Cardiac fibroblast (primary cell): ENCODE measurements at regions not wholly inside any gene's neighbourhood (a gene's known extent, or its start where the extent isn't known, plus 50 kb on each side); places are given as distances from the start of the nearest gene placed in this dataset.

Experiments used
- DNase-seq, 2 donors: peaks; one replicate each; pipeline versions ENCODE4 v3.0.0 to v3.0.0-alpha.2; 2010; ENCODE audit warnings: low read depth in 2 of 2
- H3K4me3 ChIP-seq, 2 donors: replicated peaks in 1 of 2; 1 replicate in 1 of 2; 2 replicates in 1 of 2; pipeline ENCODE4 v1.5.1; 2011; ENCODE audit warnings: low read depth in 2 of 2, low read length in 2 of 2, mild to moderate bottlenecking in 2 of 2, moderate library complexity in 1 of 2
- TF ChIP-seq, protein P1 (sequence below): IDR thresholded peaks from one replicate; pipeline ENCODE4 v1.5.1; 2011; ENCODE audit warnings: low read depth, mild to moderate bottlenecking, low read length, inconsistent platforms

DNA sequence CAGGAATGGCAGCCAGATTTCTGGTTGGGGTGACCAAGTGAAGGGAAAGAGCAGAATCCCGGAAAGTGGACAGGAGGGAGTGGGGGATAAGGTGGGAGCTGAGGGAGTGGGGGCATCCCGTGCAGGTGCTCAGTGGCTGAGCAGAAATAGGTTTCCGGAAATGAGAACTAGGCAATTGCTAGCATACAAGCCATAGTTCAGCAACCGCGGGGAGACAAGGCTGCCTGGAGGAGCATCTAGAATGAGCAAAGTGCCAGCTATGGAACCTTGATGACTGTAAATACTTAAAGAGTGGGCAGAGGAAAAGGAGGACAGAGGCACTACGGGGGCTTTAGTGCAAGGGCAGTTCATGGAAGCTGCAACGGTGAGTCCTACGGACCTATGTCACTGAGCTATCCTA, 220.2 kb downstream of the BCL11A start:
- TF ChIP-seq, protein P1, sequence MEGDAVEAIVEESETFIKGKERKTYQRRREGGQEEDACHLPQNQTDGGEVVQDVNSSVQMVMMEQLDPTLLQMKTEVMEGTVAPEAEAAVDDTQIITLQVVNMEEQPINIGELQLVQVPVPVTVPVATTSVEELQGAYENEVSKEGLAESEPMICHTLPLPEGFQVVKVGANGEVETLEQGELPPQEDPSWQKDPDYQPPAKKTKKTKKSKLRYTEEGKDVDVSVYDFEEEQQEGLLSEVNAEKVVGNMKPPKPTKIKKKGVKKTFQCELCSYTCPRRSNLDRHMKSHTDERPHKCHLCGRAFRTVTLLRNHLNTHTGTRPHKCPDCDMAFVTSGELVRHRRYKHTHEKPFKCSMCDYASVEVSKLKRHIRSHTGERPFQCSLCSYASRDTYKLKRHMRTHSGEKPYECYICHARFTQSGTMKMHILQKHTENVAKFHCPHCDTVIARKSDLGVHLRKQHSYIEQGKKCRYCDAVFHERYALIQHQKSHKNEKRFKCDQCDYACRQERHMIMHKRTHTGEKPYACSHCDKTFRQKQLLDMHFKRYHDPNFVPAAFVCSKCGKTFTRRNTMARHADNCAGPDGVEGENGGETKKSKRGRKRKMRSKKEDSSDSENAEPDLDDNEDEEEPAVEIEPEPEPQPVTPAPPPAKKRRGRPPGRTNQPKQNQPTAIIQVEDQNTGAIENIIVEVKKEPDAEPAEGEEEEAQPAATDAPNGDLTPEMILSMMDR: no peak
- DNase-seq: no peak
- no peak overlapping the region for H3K4me3 ChIP-seq

DNA sequence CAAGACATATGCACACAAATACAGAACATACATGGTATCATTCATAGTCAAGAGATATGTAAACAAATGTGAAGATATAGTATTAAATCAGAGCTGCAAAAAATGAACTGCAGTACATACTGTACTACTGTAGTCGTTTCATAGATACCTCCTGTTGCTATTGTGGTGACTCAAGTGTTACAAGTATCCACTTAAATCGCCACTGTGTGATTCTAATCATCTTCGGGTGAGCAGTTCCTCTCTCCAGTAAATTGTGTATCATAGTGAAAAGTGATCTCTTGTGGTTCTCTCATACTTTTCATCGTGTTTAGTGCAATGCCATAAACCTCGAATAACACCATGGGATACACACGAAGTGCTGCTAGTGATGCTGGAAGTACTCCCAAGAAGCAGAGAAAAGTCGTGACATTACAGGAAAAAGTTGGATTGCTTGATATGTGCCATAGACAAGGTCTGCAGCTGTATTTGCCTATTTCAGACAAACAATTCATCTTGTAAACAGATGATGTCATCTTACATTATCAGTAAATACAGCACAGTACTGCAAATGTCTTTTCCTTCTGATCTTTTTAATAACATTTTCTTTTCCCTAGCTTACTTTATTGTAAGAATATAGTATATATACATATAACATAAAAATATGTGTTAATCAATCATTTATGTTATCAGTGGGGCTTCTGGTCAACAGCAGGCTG, 222.2 kb downstream of the BCL11A start:
- DNase-seq: no peak
- TF ChIP-seq, protein P1: no peak
- no peak overlapping the region for H3K4me3 ChIP-seq

DNA sequence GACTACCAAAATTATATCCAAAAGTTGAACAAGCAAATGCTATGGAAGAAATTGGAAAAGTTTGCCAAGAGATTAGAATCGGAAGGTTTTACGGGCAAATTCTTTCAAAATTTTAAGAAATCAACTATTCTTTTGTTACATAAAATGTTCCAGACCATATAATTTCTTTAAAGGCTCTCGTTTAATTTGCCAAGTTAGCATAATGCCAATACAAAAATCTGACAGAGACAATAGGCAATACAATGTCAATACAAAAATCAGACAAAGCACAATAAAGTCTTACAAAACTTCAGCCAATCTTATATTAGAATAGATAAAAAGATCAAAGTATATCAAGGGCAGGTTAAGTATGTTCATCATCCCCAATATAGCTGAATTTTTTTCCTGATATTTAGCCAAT, 224.2 kb downstream of the BCL11A start:
- no peak for DNase-seq
- H3K4me3 ChIP-seq: no peak overlapping the region
- TF ChIP-seq, protein P1: no peak

DNA sequence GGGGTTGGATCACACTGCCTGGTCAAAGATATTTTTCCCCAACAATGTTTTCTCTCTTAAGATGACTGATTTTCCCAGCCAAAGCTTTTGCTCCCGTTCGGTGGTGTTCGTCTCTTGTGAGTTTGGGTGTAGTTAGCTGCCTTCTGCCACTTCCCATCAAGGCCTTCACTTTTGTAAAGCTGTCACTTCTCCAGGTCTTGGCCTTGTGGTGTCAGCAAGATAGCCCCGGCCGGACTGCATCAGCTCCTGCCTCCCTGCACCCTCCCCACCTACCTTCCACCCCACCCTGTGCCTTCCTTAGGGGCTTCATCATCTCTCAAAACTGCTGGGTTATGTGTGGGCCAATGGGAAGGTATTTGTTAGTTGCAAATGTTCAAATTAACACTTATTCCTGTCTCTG, 228.9 kb downstream of the BCL11A start:
- TF ChIP-seq, protein P1: no peak
- no peak for DNase-seq
- no peak overlapping the region for H3K4me3 ChIP-seq

DNA sequence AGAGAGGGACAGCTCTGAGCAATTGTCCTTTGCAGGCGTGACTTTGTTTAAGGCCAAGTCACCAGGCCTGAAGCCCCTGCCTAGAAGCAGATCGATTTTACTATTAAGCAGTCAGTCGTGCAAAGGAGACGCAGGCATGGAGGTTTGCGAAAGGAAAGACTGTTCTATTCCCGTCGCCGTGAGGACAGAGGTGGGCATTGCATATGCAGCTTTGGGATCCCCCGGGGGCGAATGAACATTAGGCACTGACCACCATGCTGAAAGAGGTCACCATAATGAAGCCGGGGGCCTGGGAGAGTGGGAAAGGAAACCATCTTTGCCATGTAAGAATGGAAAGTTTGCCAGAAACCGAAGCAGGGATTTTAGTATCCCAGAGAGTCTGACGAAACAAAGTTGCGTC, 231.6 kb downstream of the BCL11A start:
- H3K4me3 ChIP-seq: no peak overlapping the region
- DNase-seq: no peak
- TF ChIP-seq, protein P1: no peak

DNA sequence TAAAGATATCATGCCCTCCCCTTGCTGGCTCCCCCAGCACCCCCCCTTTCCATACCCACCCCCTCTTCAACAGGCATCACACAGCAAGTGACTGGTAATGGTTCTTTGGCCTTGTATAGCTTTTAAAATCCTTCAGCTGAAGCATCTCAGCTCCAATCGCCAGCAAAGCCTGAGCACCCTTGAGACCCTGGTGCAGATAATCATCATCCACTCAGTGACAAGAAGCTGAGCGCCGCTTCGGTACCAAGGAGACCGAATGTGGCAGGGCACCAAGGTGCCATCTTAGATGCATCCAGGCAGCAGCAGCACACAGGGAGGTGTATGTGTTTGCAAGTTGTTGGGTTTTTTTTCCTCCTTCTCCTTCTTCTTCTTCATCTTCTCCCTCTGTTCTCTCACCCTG, 232.7 kb downstream of the BCL11A start:
- no peak for DNase-seq
- no peak overlapping the region for H3K4me3 ChIP-seq
- TF ChIP-seq, protein P1: no peak

DNA sequence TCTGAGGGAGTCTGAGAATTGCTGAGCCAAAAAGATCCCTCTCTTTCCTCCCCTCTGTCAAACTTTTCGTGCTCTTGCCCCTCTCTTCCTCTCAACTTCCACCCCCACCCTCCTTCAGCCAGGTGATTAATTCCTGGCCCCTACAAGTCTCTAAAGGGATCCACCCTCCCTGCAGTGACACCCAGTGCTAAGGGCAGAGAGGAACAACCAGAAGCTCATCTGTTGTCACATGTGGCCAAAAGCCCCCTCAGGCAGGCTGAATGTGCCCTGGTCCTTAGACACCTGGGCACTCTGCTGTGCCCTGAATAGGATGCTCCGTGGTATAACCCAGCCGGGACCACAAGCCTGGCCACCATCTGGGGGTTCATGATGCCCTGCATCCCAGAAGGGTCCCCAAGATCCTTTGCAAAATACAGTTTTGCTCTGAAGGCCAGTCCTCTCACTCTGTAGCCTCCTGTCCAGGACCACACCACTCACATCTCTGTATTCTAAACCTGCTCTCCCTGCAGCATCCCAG, 234.4 kb downstream of the BCL11A start:
- DNase-seq: no peak
- TF ChIP-seq, protein P1: no peak
- no peak overlapping the region for H3K4me3 ChIP-seq
